ENCODE measurements at regions not wholly inside any gene's neighbourhood (a gene's known extent, or its start where the extent isn't known, plus 50 kb on each side); places are given as distances from the start of the nearest gene placed in this dataset.

DNA sequence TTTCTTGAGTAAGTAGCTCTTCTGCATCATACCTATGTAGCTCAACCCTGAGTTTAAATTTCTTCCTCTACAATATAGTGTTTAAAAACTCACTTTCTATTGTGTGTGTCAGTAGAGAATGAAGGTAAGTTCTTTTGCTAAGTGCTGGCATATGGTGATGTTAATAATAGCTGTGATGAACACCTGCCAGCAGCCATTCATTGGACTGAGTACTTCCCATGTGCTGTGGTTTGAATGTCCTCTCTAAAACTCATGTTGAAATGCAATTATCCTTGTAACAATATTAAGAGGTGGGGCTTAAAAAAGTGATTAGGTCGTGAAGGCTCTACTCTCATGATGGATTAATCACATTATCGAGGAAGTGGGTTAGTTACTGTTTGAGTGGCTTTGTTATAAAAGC, 645.2 kb upstream of the RGMB start:
- TF ChIP-seq POLR2AphosphoS5 (IDR thresholded peaks at IDR 0.05; ENCODE audit: low read depth, low read length) = no peak
- TF ChIP-seq, protein P1, sequence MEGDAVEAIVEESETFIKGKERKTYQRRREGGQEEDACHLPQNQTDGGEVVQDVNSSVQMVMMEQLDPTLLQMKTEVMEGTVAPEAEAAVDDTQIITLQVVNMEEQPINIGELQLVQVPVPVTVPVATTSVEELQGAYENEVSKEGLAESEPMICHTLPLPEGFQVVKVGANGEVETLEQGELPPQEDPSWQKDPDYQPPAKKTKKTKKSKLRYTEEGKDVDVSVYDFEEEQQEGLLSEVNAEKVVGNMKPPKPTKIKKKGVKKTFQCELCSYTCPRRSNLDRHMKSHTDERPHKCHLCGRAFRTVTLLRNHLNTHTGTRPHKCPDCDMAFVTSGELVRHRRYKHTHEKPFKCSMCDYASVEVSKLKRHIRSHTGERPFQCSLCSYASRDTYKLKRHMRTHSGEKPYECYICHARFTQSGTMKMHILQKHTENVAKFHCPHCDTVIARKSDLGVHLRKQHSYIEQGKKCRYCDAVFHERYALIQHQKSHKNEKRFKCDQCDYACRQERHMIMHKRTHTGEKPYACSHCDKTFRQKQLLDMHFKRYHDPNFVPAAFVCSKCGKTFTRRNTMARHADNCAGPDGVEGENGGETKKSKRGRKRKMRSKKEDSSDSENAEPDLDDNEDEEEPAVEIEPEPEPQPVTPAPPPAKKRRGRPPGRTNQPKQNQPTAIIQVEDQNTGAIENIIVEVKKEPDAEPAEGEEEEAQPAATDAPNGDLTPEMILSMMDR (IDR thresholded peaks at IDR 0.05) = no peak
